GM21786 (cell line): ENCODE measurements at regions not wholly inside any gene's neighbourhood (a gene's known extent, or its start where the extent isn't known, plus 50 kb on each side); places are given as distances from the start of the nearest gene placed in this dataset.
"Not testable (repeated sequence)": the region's sequence is repeated elsewhere in the genome, so short reads cannot be mapped to it uniquely, and the experiment has no call there.

Experiments
- ATAC-seq: cut with Tn5 transposase; IDR thresholded peaks from one replicate; pipeline ENCODE4 v1.9.1; 2021; ENCODE audit not compliant: unreplicated experiment

GRCh38 chr4:175033162-175033561 is 115.0 kb downstream of the ADAM29 start:
- ATAC-seq, result no peak

- no peak for ATAC-seq
These were observed 115.8 kb downstream of the ADAM29 start for GRCh38 chr4:175034007-175034406.

DNA sequence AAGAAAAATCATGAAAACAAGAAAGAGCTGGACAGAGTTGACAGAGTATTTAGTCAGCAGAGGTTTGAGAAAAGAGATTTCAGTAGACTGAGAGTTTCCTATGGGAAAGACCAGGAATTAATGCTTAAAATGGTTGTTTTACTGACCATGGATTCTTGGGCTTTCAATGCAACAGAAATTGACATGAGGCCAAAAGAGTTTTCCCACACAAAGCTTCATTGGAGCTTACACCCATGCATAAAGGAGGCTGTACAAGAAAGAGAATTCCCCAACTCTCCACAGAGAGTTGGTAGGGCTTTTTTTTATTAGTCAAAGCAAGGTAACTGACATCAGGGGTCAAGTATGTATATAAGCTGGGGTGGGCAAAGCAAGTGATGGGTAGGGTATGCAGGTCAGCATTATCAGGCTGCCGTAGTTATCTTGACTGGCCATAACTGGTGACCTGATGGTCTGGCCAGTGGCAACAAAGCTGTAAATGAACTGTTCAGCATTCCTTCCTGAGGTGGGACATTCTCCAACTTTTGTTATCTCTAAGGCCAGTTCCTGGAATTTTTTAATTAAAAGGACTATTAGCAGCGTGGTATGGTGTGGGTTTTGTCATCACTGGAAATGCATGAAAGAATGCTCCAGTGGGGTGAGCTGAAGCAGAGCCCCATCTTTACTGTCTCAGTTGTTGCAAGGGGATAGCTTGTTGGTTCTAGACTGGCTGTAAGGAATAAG is 117.0 kb downstream of the ADAM29 start:
- ATAC-seq, result no peak

DNA sequence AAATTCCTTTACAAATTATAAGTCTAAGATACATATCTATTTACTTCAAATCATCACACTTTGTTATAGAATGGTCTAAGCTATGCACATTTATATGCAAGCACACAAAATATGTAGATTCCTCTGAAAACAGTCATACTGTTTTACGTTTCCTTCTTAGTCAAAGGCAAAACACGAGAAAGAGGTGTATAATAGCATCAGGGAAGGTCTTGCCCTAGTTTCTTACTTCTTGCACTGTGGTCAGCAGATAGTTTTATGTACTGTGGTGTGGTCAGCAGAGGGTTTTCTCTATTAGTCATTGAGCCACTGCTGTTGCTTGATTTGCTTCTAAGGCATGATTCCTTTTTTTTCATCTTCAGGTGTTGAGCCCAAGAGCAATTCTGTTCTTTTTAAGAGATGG is 117.7 kb downstream of the ADAM29 start:
- no peak for ATAC-seq

DNA sequence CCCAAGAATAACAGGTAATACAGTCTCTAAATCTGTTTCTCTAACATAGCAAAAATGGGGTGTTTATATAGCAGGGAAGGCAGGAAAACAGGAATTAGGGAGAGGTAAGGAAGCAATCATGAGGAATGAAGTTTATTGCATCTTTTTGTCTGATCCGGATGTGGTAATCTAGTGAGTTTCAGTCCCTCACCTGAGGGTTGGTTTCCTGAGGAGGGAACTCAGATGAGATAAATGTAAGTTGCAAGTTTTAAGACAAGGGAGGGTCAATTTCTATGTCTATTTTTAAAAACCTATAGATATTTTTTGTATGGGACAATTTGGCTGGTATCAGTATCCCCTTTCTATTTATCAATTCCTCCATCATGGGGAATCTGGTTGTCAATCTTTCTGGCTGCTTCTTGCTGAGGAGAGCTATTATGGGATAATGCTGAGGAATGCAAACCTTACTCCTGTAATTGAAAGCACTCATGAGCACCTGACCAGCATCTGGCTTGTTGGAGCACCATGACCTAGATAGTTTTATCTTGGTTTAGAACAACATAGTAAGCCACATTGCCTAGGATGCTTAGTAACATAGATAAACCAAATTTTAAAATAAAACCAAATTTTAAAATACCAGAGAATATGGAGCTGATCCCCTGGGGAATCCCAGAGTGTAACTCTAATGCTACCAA is 130.1 kb downstream of the ADAM29 start:
- no peak for ATAC-seq

GRCh38 chr4:175048906-175049305 is 130.7 kb downstream of the ADAM29 start:
- no peak for ATAC-seq

DNA sequence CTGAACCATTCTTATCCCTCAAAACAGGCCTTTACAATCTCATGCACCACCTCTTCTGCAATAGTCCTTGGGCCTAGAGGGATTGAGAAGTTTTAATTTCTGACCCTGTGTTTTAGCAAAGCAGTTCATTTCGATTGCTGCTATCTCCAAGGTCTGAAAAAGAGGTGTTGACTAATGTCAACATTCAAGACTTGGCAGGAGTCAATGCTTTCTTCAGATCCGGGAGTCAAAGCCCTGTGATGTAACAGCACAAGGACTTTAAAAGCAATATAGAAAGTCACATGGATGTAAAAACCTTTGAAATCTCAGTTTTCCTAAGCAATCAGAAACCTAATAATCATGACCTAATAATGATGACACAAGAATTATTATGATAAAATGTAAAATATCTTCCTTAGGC is 133.8 kb downstream of the ADAM29 start:
- ATAC-seq, result no peak

DNA sequence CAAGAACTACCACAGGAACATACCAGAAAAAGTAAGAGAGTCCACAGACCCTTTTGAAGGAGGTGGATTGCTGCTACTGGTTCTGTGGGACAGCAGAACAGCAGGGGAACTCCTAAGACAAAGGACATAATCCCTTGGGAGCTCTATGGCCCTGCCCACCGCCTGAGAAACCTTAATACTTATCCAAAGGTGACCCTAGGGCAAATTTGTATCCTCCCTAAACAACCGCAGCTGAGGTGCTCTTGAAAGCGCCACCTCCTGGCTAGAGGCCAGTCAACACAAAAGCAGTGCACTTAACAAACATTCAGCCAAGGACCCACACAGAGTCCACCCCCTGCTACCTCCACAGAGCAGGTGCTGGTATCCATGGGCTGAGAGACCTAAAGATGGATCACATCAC is 136.8 kb downstream of the ADAM29 start:
- ATAC-seq, result peak; percentile 56

DNA sequence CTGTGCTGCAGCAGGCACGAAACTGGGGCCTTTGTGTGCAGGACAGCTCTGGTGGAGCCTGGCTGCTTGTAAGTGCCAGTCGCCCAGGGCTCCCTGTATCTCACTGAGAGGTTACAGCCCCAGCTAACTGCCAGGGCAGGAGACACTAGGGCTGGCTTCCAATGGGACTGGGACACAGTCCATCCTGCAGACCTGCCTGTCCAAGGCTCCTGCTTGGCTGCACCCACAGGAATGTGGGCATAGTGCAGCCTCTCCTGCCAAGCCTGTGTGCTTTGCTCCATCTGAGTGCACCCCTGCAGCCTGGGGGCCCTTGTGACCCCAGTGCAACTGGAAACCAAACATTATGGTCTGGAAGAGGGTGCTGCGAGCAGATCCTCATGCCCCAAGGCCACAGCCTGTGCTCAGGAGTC is 144.0 kb downstream of the ADAM29 start:
- no peak for ATAC-seq

GRCh38 chr4:175065228-175065627 is 147.1 kb downstream of the ADAM29 start:
- ATAC-seq, result no peak

- ATAC-seq, result no peak
These were observed 148.9 kb downstream of the ADAM29 start for GRCh38 chr4:175066923-175067627.

- ATAC-seq, result no peak
These were observed 150.1 kb downstream of the ADAM29 start for GRCh38 chr4:175068266-175068665.

DNA sequence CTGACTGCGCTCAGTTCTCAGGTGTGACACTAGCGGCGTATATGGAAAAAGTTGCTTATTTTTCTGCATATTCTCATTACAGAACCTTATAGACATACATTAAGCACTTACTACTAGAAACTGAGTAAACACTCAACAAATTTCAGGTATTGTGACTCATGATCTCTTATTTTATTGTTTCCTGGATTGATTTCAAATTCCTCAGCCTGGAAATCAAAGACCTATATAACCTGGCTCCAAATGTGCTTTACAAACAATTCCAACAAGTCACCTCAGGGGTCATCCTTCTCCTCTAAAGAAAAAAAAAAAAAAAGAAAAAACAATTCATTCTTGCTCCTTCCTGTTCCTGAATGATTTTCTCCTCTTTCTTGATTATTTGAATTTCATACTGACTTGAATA is 152.3 kb downstream of the ADAM29 start:
- ATAC-seq, result no peak

DNA sequence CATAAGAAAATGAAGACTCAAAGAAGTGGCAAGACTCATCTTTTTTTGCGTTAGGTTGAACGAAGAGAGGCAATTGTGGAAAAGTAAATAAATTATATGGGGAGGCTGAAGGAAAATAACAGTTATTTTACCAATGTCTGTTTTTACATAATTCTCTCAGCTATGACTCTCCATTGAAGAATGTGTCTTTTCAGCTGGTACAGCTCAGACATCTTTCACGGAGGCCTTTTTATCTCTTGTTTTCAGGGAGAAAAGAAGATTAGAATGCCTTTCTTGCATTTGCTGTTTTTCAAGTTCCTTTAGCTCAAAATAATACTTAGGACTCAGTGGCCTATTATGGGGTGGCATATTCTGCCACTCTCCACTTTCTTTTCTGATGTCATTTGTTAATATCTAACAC is 153.0 kb downstream of the ADAM29 start:
- no peak for ATAC-seq

GRCh38 chr4:175087145-175087544 is 169.0 kb downstream of the ADAM29 start:
- ATAC-seq, result no peak

- ATAC-seq, result no peak
These were observed 172.0 kb downstream of the ADAM29 start for GRCh38 chr4:175090116-175090515.

GRCh38 chr4:175091649-175092048 is 173.5 kb downstream of the ADAM29 start:
- ATAC-seq, result no peak

- no peak for ATAC-seq
These were observed 174.0 kb downstream of the ADAM29 start for GRCh38 chr4:175092114-175092513.

- not testable (repeated sequence) for ATAC-seq
These were observed 174.9 kb downstream of the ADAM29 start for GRCh38 chr4:175093055-175093454.

DNA sequence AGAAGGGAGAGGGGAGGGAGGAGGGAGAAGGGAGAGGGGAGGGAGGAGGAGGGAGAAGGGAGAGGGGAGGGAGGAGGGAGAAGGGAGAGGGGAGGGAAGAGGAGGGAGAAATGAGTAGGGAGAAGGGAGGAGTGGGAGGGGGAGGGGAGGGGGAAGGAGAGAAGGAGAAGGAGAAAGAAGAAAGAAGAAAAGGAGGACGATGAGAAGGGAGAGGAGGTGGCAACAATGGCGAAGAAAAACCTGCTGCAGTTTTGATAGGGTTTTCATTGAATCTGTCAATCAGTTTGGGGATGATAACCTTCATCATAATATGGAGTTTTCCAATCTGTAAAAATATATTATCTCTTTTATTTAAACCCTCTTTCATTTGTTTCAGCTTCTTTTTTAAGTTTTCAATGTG is 185.2 kb downstream of the ADAM29 start:
- ATAC-seq, result no peak

- ATAC-seq, result no peak
These were observed 188.1 kb downstream of the ADAM29 start for GRCh38 chr4:175106301-175106700.

- no peak for ATAC-seq
These were observed 191.8 kb downstream of the ADAM29 start for GRCh38 chr4:175109933-175110332.
